Caco-2 (cell line): ENCODE measurements at regions not wholly inside any gene's neighbourhood (a gene's known extent, or its start where the extent isn't known, plus 50 kb on each side); places are given as distances from the start of the nearest gene placed in this dataset.

Experiments used
- BruUV-seq: library from RNA; stranded (reverse); fragments of 400-500 nt; replicated peaks from 2 replicates; lab custom pipeline; 2021; lab: Mats Ljungman, UMichigan
- CTCF ChIA-PET: fragments of 300-600 bp; sonication (Branson Sonifier 250); formaldehyde crosslinking; loops from one replicate; lab custom pipeline; 2022; ENCODE audit warnings: antibody characterized with exemption; lab: Charles Lee
- POLR2A ChIA-PET: fragments of 300-600 bp; sonication (Branson Sonifier 250); formaldehyde crosslinking; loops from one replicate; lab custom pipeline; 2022; ENCODE audit warnings: antibody characterized with exemption; lab: Charles Lee
- DNase-seq, 2 experiments: peaks; one replicate each; pipeline versions ENCODE4 v3.0.0 to v3.0.0-alpha.2; 2020 to 2022
- H3K27me3 ChIP-seq: replicated peaks from 2 replicates; pipeline ENCODE4 v1.6.0; 2011; ENCODE audit warnings: low read length; ENCODE audit not compliant: control insufficient read depth, insufficient read depth
- H3K36me3 ChIP-seq: 2 replicates; pipeline ENCODE4 v1.5.1; 2011; ENCODE audit warnings: low read length; ENCODE audit not compliant: control insufficient read depth, insufficient read depth
- H3K4me1 ChIP-seq: fragments of 250-450 bp; sonication (Bioruptor Pico); 2 replicates; pipeline ENCODE4 v1.5.1; 2020; ENCODE audit warnings: mild to moderate bottlenecking
- H3K4me3 ChIP-seq: 2 replicates; pipeline ENCODE4 v1.5.1; 2011; ENCODE audit warnings: low read depth, mild to moderate bottlenecking, control low read depth, low read length
- H3K9me3 ChIP-seq: fragments of 250-450 bp; sonication (Bioruptor Pico); 2 replicates; pipeline ENCODE4 v1.5.1; 2020; ENCODE audit warnings: mild to moderate bottlenecking, moderate library complexity
- H3K27ac Mint-ChIP-seq: one replicate; pipeline ENCODE4 v1.8.0; 2022; ENCODE audit warnings: mixed read lengths; ENCODE audit not compliant: unreplicated experiment
- H3K27me3 Mint-ChIP-seq: one replicate; pipeline ENCODE4 v1.8.0; 2022; ENCODE audit warnings: mixed read lengths; ENCODE audit not compliant: insufficient read depth, unreplicated experiment
- H3K36me3 Mint-ChIP-seq: one replicate; pipeline ENCODE4 v1.8.0; 2022; ENCODE audit warnings: mild to moderate bottlenecking, mixed read lengths; ENCODE audit not compliant: insufficient read depth, unreplicated experiment
- H3K4me1 Mint-ChIP-seq: one replicate; pipeline ENCODE4 v1.8.0; 2022; ENCODE audit warnings: low read depth, mixed read lengths; ENCODE audit not compliant: unreplicated experiment
- H3K4me3 Mint-ChIP-seq: one replicate; pipeline ENCODE4 v1.8.0; 2022; ENCODE audit warnings: mild to moderate bottlenecking, moderate library complexity, mixed read lengths; ENCODE audit not compliant: unreplicated experiment
- H3K9me3 Mint-ChIP-seq: one replicate; pipeline ENCODE4 v1.8.0; 2022; ENCODE audit warnings: mixed read lengths; ENCODE audit not compliant: unreplicated experiment
- intact Hi-C: fragments of 100-400 bp; cut with micrococcal nuclease; formaldehyde crosslinking; loops from one replicate; pipeline ENCODE4 v1.10.0; 2022; ENCODE audit not compliant: unreplicated experiment
- TF ChIP-seq, protein P1 (sequence below), 2 experiments: fragments of 200-600 bp in 1 of 2; IDR thresholded peaks; 1 replicate in 1 of 2; 2 replicates in 1 of 2; pipeline versions ENCODE4 v1.5.1 to v1.8.0; 2011 to 2022; ENCODE audit warnings: antibody characterized with exemption in 1 of 2, control low read depth in 1 of 2, inconsistent platforms in 1 of 2, low read depth in 1 of 2, low read length in 1 of 2, mild to moderate bottlenecking in 1 of 2, moderate library complexity in 1 of 2; ENCODE audit not compliant: insufficient read depth in 1 of 2, severe bottlenecking in 1 of 2, unreplicated experiment in 1 of 2

GRCh38 chr7:21028186-21028585, 241.5 kb upstream of the SP8 start:
- Mint-ChIP-seq H3K4me1 (no peaks in the 10 kb centered on the region), H3K27ac (no peak overlapping the region), H3K4me3 (peak overlapping the region; percentile 36), H3K27me3 (peaks cover 4% of the 10 kb centered on the region), H3K36me3 (no peaks in the 10 kb centered on the region), H3K9me3 (no peaks in the 10 kb centered on the region)
- H3K4me3 ChIP-seq: no peak overlapping the region
- TF ChIP-seq, protein P1, sequence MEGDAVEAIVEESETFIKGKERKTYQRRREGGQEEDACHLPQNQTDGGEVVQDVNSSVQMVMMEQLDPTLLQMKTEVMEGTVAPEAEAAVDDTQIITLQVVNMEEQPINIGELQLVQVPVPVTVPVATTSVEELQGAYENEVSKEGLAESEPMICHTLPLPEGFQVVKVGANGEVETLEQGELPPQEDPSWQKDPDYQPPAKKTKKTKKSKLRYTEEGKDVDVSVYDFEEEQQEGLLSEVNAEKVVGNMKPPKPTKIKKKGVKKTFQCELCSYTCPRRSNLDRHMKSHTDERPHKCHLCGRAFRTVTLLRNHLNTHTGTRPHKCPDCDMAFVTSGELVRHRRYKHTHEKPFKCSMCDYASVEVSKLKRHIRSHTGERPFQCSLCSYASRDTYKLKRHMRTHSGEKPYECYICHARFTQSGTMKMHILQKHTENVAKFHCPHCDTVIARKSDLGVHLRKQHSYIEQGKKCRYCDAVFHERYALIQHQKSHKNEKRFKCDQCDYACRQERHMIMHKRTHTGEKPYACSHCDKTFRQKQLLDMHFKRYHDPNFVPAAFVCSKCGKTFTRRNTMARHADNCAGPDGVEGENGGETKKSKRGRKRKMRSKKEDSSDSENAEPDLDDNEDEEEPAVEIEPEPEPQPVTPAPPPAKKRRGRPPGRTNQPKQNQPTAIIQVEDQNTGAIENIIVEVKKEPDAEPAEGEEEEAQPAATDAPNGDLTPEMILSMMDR (IDR thresholded peaks at IDR 0.05; ENCODE audit: insufficient read depth in 1 of 2, low read depth in 1 of 2, low read length in 1 of 2, severe bottlenecking in 1 of 2, unreplicated experiment in 1 of 2): no peak
- no peaks in the 10 kb centered on the region for H3K36me3 ChIP-seq
- POLR2A ChIA-PET: interaction anchor here (0.6 kb wide), 1 partner anchor 291 kb away, joined by 3 read pairs; no protein-coding TSS in a partner anchor
- no TSS peak for BruUV-seq
- no peaks in the 10 kb centered on the region for H3K4me1 ChIP-seq
- intact Hi-C loops: no loop called here
- CTCF ChIA-PET: no interaction called here
- DNase-seq: peak in 1 of 2 experiments; percentile 5
- no peaks in the 10 kb centered on the region for H3K27me3 ChIP-seq
- no peaks in the 10 kb centered on the region for H3K9me3 ChIP-seq

DNA sequence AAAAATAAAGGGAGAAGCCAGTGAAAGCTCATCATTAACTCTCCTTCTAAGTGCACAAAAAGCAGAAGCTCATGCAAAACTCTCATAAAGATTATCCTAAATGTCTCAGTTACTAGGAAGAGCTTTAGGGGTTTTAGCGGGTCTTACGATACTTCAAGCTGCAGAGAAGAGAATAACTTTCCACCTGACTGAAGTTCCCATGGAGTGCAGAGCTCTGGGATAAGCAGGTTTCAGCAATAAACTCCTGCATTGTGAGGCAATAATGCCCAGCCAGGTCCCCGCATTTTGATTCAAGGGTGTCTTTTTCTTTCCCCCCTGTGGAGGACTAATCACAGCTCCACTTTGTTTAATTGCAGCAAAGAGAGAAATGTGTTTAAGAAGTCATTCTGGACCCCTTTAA, 241.9 kb upstream of the SP8 start:
- POLR2A ChIA-PET: interaction anchor here (0.6 kb wide), 1 partner anchor 291 kb away, joined by 3 read pairs; no protein-coding TSS in a partner anchor
- Mint-ChIP-seq H3K27me3 (peaks cover under 1% of the 10 kb centered on the region), H3K36me3 (no peaks in the 10 kb centered on the region), H3K9me3 (no peaks in the 10 kb centered on the region), H3K4me1 (no peaks in the 10 kb centered on the region), H3K27ac (no peak overlapping the region), H3K4me3 (no peak overlapping the region)
- TF ChIP-seq, protein P1 (IDR thresholded peaks at IDR 0.05; ENCODE audit: insufficient read depth in 1 of 2, low read depth in 1 of 2, low read length in 1 of 2, severe bottlenecking in 1 of 2, unreplicated experiment in 1 of 2): no peak
- DNase-seq: no peak
- Histone ChIP-seq H3K27me3 (no peaks in the 10 kb centered on the region), H3K4me1 (no peaks in the 10 kb centered on the region), H3K9me3 (no peaks in the 10 kb centered on the region), H3K36me3 (no peaks in the 10 kb centered on the region), H3K4me3 (no peak overlapping the region)
- CTCF ChIA-PET: no interaction called here
- no TSS peak for BruUV-seq
- intact Hi-C loops: no loop called here

GRCh38 chr7:21029006-21029405, 242.3 kb upstream of the SP8 start:
- ChIA-PET CTCF (no interaction called here), POLR2A (no interaction called here)
- H3K27me3 ChIP-seq: no peaks in the 10 kb centered on the region

More at GRCh38 chr7:21029006-21029405, 242.3 kb upstream of the SP8 start:
- intact Hi-C loops: no loop called here
- Histone ChIP-seq H3K4me1 (no peaks in the 10 kb centered on the region), H3K4me3 (no peak overlapping the region), H3K9me3 (no peaks in the 10 kb centered on the region), H3K36me3 (no peaks in the 10 kb centered on the region)
- TF ChIP-seq, protein P1 (IDR thresholded peaks at IDR 0.05; ENCODE audit: insufficient read depth in 1 of 2, low read depth in 1 of 2, low read length in 1 of 2, severe bottlenecking in 1 of 2, unreplicated experiment in 1 of 2): no peak
- no TSS peak for BruUV-seq
- no peak for DNase-seq
- H3K27ac Mint-ChIP-seq: no peak overlapping the region
- no peaks in the 10 kb centered on the region for H3K4me1 Mint-ChIP-seq
- H3K9me3 Mint-ChIP-seq: no peaks in the 10 kb centered on the region
- H3K36me3 Mint-ChIP-seq: no peaks in the 10 kb centered on the region
- no peak overlapping the region for H3K4me3 Mint-ChIP-seq
- H3K27me3 Mint-ChIP-seq: no peaks in the 10 kb centered on the region
